Activated CD8-positive, alpha-beta memory T cell treated with anti-CD3 and anti-CD28 coated beads, Interleukin-2, amount 10 ng/mL, durations not matched to agents 7 days and 5 days (primary cell): ENCODE measurements at regions not wholly inside any gene's neighbourhood (a gene's known extent, or its start where the extent isn't known, plus 50 kb on each side); places are given as distances from the start of the nearest gene placed in this dataset.
"Not testable (repeated sequence)": the region's sequence is repeated elsewhere in the genome, so short reads cannot be mapped to it uniquely, and the experiment has no call there.

ENCODE experiments used
- ATAC-seq: fragments of 150-1000 bp; cut with Tn5 transposase; one replicate; pipeline ENCODE4 v1.10.0; 2021; ENCODE audit warnings: moderate library complexity
- CTCF ChIA-PET: fragments of 350-600 bp; sonication (Branson Sonifier 250); formaldehyde crosslinking; loops from one replicate; lab custom pipeline; 2021; ENCODE audit warnings: antibody characterized with exemption; lab: Charles Lee
- DNase-seq: peaks from one replicate; pipeline ENCODE4 v3.0.0-alpha.2; 2020
- H3K27ac Mint-ChIP-seq: one replicate; pipeline ENCODE4 v1.8.0; 2021; ENCODE audit warnings: mild to moderate bottlenecking, mixed read lengths
- H3K27me3 Mint-ChIP-seq: one replicate; pipeline ENCODE4 v1.8.0; 2021; ENCODE audit warnings: mixed read lengths
- H3K36me3 Mint-ChIP-seq: one replicate; pipeline ENCODE4 v1.8.0; 2021; ENCODE audit warnings: mild to moderate bottlenecking, mixed read lengths
- H3K4me1 Mint-ChIP-seq: one replicate; pipeline ENCODE4 v1.8.0; 2021; ENCODE audit warnings: mixed read lengths
- H3K4me3 Mint-ChIP-seq: one replicate; pipeline ENCODE4 v1.8.0; 2021; ENCODE audit warnings: mild to moderate bottlenecking, moderate library complexity, mixed read lengths
- H3K9me3 Mint-ChIP-seq: one replicate; pipeline ENCODE4 v1.8.0; 2022; ENCODE audit warnings: low read depth, mixed read lengths

DNA sequence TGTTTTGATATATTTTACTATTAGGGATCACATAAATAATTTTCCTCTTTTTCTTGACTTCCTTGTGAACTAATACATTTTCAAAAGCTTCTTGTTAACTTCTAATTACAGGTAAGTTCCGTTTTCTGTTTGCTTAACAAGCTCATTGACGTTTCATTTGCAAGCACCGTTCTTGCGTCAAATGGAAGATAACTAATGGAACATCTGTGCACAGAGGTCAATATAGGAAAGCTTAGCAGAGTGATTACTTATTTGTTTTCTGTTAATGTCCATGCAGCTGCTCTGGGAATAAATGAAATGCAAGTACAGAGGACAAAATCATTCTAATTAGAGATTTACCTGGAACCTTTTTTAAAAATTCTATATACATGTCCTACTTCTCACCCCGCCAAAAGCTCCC lies 115.5 kb upstream of the C2CD4B start:
- H3K4me1 Mint-ChIP-seq, result no peaks in the 10 kb centered on the region
- H3K27ac Mint-ChIP-seq, result no peak overlapping the region
- CTCF ChIA-PET, result interaction anchor here (1.1 kb wide), 1 partner anchor 102 kb away, joined by 3 read pairs; no protein-coding TSS in a partner anchor
- H3K36me3 Mint-ChIP-seq, result no peaks in the 10 kb centered on the region
- no peak overlapping the region for H3K4me3 Mint-ChIP-seq
- no peak for ATAC-seq
- no peak for DNase-seq
- no peaks in the 10 kb centered on the region for H3K9me3 Mint-ChIP-seq
- H3K27me3 Mint-ChIP-seq, result peaks cover 35% of the 10 kb centered on the region

DNA sequence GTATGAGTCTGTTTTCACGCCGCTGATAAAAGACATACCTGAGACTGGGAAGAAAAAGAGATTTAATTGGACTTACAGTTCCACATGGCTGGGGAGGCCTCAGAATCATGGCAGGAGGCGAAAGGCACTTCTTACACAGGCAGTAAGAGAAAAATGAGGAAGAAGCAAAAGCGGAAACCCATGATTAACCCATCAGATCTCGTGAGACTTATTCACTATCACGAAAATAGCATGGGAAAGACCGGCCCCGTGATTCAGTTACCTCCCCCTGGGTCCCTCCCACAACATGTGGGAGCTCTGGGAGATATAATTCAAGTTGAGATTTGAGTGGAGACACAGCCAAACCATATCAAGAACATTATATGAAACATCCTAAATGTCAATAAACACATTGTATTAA lies 116.7 kb upstream of the C2CD4B start:
- not testable (repeated sequence) for DNase-seq, ATAC-seq, H3K27ac Mint-ChIP-seq, H3K9me3 Mint-ChIP-seq, H3K4me1 Mint-ChIP-seq, H3K36me3 Mint-ChIP-seq, H3K4me3 Mint-ChIP-seq
- CTCF ChIA-PET, result interaction anchor here (1.1 kb wide), 1 partner anchor 101 kb away, joined by 3 read pairs; no protein-coding TSS in a partner anchor
- H3K27me3 Mint-ChIP-seq, result peaks cover 41% of the 10 kb centered on the region

DNA sequence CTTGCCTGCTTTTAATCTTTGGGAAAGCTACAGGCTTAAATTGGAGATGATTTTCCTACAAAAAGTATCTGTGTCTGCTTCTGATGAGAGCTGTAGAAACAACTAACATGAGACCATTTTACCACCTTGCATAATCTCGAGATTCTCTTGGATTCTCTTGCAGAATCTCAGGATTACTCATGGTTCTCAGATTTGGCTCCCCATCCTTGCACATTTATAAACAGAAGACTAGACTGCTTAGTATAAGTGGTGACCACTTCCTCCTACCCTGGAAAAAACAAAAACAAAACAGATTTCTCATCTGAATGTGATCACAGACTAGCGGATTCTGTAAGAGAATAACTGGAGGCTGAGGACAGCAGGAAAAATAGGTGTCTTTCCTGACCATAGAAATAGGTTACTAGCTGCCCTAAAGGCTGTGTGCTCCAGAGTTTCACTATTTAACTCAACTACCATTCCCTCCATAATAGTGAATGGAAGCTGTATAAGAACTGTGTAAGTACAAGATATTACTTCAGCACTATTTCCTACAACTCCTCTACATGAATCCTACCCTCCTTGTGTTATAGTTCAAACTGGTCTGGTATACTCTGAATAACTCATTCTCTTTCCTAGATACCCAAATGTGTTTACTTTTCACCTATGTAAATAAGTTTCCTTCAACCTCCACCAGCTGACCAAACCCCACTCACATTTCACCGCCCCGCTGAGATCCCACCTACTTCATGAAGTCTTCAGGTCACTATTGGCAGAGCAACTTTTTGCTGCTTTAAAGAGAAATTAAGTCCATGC lies 122.2 kb upstream of the C2CD4B start:
- no peaks in the 10 kb centered on the region for H3K9me3 Mint-ChIP-seq
- no peaks in the 10 kb centered on the region for H3K4me1 Mint-ChIP-seq
- CTCF ChIA-PET, result no interaction called here
- no peak overlapping the region for H3K27ac Mint-ChIP-seq
- peaks cover 57% of the 10 kb centered on the region for H3K27me3 Mint-ChIP-seq
- no peaks in the 10 kb centered on the region for H3K36me3 Mint-ChIP-seq
- DNase-seq (no peak), ATAC-seq (no peak)
- H3K4me3 Mint-ChIP-seq, result no peak overlapping the region

DNA sequence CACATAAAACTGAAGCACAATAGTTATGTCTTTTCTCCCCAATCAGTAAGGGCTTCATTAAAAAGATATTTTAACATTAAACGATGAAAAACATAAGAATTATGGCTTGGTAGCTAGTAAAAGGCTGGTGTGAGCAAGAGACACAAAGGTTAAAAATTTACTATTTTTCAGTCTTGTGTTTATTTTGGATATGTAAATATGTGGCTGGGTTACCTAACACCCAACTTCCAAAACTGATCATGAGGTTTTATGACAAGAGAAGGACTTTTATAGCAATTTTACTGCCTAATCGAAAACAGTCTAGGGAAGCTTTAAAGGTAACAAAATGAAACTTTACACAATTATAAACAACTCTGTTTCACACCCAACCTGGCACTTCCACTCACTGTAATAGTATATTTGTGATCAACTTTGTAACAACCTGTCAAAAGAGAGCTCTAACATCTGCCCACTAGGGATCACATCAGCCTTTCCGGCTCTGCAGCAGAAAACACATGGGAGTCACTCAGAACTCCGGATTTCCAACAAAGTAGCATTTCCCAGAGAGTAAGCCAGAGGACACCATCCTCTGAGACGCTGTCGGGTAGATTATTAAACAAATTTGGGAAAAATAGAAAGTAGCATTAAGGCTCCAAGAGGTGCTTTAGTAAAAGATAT lies 123.4 kb upstream of the C2CD4B start:
- H3K4me3 Mint-ChIP-seq, result no peak overlapping the region
- no peak for DNase-seq
- CTCF ChIA-PET, result no interaction called here
- no peaks in the 10 kb centered on the region for H3K4me1 Mint-ChIP-seq
- no peak overlapping the region for H3K27ac Mint-ChIP-seq
- H3K9me3 Mint-ChIP-seq, result no peaks in the 10 kb centered on the region
- no peak for ATAC-seq
- H3K36me3 Mint-ChIP-seq, result no peaks in the 10 kb centered on the region
- peaks cover 65% of the 10 kb centered on the region for H3K27me3 Mint-ChIP-seq

GRCh38 chr15:62291262-62291661 lies 126.2 kb upstream of the C2CD4B start:
- peaks cover 3% of the 10 kb centered on the region for H3K36me3 Mint-ChIP-seq
- no peak overlapping the region for H3K27ac Mint-ChIP-seq
- DNase-seq (no peak), ATAC-seq (no peak)
- no peaks in the 10 kb centered on the region for H3K9me3 Mint-ChIP-seq
- no peaks in the 10 kb centered on the region for H3K4me1 Mint-ChIP-seq
- no peak overlapping the region for H3K4me3 Mint-ChIP-seq
- CTCF ChIA-PET, result no interaction called here
- H3K27me3 Mint-ChIP-seq, result peaks cover 66% of the 10 kb centered on the region

- DNase-seq (no peak), ATAC-seq (no peak)
- H3K27me3 Mint-ChIP-seq, result peaks cover 35% of the 10 kb centered on the region
- no peak overlapping the region for H3K4me3 Mint-ChIP-seq
- peaks cover 3% of the 10 kb centered on the region for H3K36me3 Mint-ChIP-seq
- no peaks in the 10 kb centered on the region for H3K9me3 Mint-ChIP-seq
- CTCF ChIA-PET, result no interaction called here
- H3K4me1 Mint-ChIP-seq, result no peaks in the 10 kb centered on the region
- no peak overlapping the region for H3K27ac Mint-ChIP-seq
These were observed 131.8 kb upstream of the C2CD4B start for GRCh38 chr15:62296756-62297507.

DNA sequence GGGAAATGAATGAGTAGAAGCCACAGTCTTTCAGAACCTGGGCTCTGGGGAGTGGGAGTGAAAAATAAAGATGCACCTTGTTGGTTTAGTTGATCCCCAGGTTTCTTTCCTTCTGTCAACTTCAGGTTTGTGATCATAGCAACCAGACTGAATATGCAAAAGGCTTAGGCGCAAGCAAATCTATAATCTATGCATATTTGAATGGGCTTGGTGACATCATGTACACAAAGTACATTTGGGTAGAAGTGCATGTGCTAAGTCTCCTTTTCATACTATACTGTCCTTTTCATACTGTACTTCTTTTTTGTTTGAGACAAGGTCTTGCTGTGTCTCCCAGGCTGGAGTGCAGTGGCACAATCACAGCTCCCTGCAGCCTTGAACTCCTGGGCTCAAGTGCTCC lies 132.4 kb upstream of the C2CD4B start:
- CTCF ChIA-PET, result no interaction called here
- DNase-seq (no peak), ATAC-seq (no peak)
- H3K9me3 Mint-ChIP-seq, result no peaks in the 10 kb centered on the region
- H3K27me3 Mint-ChIP-seq, result peaks cover 36% of the 10 kb centered on the region
- no peaks in the 10 kb centered on the region for H3K4me1 Mint-ChIP-seq
- H3K27ac Mint-ChIP-seq, result no peak overlapping the region
- peaks cover 3% of the 10 kb centered on the region for H3K36me3 Mint-ChIP-seq
- no peak overlapping the region for H3K4me3 Mint-ChIP-seq

DNA sequence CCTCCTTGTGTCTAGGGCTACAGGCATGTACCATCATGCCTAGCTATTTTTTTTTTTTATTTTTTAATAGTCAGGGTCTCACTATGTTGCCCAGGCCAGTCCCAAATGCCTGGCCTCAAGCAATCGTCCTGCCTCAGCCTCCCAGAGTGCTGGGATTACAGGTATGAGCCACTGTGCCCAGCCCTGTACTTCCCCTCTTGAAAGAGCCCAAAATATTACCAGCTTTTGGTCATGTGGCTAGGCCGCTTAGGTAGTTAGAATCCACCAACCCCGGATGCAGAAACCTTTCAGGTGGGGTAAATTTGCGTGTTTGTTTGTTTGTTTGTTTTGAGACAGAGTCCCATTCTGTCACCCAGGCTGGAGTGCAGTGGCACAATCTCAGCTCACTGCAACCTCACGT lies 132.8 kb upstream of the C2CD4B start:
- H3K4me1 Mint-ChIP-seq, result no peaks in the 10 kb centered on the region
- ATAC-seq (no peak), DNase-seq (no peak)
- H3K36me3 Mint-ChIP-seq, result peaks cover 3% of the 10 kb centered on the region
- H3K9me3 Mint-ChIP-seq, result no peaks in the 10 kb centered on the region
- H3K27me3 Mint-ChIP-seq, result peaks cover 32% of the 10 kb centered on the region
- no peak overlapping the region for H3K27ac Mint-ChIP-seq
- CTCF ChIA-PET, result no interaction called here
- H3K4me3 Mint-ChIP-seq, result no peak overlapping the region

DNA sequence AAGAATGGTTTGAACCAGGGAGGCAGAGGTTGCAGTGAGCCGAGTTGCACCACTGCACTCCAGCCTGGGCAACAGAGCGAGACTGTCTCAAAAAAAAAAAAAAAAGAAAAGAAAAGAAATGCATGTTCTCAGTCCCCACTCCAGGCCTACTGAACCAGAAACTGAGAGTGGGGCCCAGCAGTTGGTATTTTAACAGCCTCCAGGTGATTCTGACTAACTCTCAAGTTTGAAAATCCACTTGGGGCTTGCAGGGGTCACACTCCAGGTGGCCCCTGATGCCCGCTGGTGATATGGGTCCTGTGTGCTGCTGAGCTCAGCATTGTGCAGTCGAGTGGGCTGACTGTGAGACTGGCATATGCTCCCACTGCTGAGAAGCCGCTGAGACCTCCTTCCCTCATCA lies 133.7 kb upstream of the C2CD4B start:
- no peak for ATAC-seq
- H3K36me3 Mint-ChIP-seq, result peaks cover 3% of the 10 kb centered on the region
- H3K4me1 Mint-ChIP-seq, result no peaks in the 10 kb centered on the region
- H3K9me3 Mint-ChIP-seq, result no peaks in the 10 kb centered on the region
- CTCF ChIA-PET, result no interaction called here
- no peak overlapping the region for H3K4me3 Mint-ChIP-seq
- no peak for DNase-seq
- H3K27me3 Mint-ChIP-seq, result peaks cover 29% of the 10 kb centered on the region
- no peak overlapping the region for H3K27ac Mint-ChIP-seq

DNA sequence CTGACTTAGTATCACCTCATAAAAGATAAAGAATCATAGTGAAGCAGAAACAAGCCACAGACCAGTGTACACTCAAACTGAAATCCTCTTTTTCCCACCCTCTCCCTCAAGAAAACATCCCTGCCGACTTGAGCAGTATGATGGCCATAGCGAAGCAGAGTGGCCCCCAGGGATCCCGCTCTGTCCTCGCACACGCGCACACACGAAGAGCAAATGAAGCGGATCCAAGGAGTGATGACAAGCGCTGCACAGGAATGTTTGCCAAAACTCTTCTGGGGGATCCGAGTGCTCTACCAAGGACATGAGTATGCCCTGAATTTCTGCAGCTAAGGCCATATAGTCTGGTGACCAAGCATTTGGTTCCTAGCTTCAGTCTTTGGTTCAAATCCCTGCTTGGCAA lies 134.5 kb upstream of the C2CD4B start:
- H3K27me3 Mint-ChIP-seq, result peaks cover 31% of the 10 kb centered on the region
- no peak for DNase-seq
- CTCF ChIA-PET, result no interaction called here
- no peaks in the 10 kb centered on the region for H3K4me1 Mint-ChIP-seq
- no peak for ATAC-seq
- H3K36me3 Mint-ChIP-seq, result peaks cover under 1% of the 10 kb centered on the region
- H3K9me3 Mint-ChIP-seq, result no peaks in the 10 kb centered on the region
- no peak overlapping the region for H3K27ac Mint-ChIP-seq
- H3K4me3 Mint-ChIP-seq, result no peak overlapping the region

GRCh38 chr15:62301993-62302675 lies 137.0 kb upstream of the C2CD4B start:
- H3K4me1 Mint-ChIP-seq, result peaks cover 5% of the 10 kb centered on the region
- H3K36me3 Mint-ChIP-seq, result no peaks in the 10 kb centered on the region
- H3K27me3 Mint-ChIP-seq, result peaks cover 32% of the 10 kb centered on the region
- no peak overlapping the region for H3K4me3 Mint-ChIP-seq
- no peaks in the 10 kb centered on the region for H3K9me3 Mint-ChIP-seq
- no peak overlapping the region for H3K27ac Mint-ChIP-seq
- DNase-seq (no peak), ATAC-seq (no peak)
- CTCF ChIA-PET, result no interaction called here

GRCh38 chr15:62306851-62307504 lies 141.9 kb upstream of the C2CD4B start:
- Mint-ChIP-seq H3K4me1 (peaks cover 5% of the 10 kb centered on the region), H3K4me3 (no peak overlapping the region), H3K36me3 (no peaks in the 10 kb centered on the region), H3K27me3 (peaks cover 55% of the 10 kb centered on the region), H3K9me3 (no peaks in the 10 kb centered on the region), H3K27ac (no peak overlapping the region)
- CTCF ChIA-PET, result interaction anchor here (0.5 to 1.1 kb wide), 2 partner anchors 145 to 724 kb away, joined by 3 read pairs; no protein-coding TSS in a partner anchor
- ATAC-seq, result no peak
- no peak for DNase-seq

- Mint-ChIP-seq H3K4me1 (peaks cover 5% of the 10 kb centered on the region), H3K4me3 (no peak overlapping the region), H3K27ac (no peak overlapping the region), H3K27me3 (peaks cover 56% of the 10 kb centered on the region), H3K36me3 (no peaks in the 10 kb centered on the region), H3K9me3 (no peaks in the 10 kb centered on the region)
- ATAC-seq (no peak), DNase-seq (no peak)
- CTCF ChIA-PET, result interaction anchor here (0.5 to 1.1 kb wide), 2 partner anchors 146 to 723 kb away, joined by 3 read pairs; no protein-coding TSS in a partner anchor
These were observed 142.5 kb upstream of the C2CD4B start for GRCh38 chr15:62307551-62307950.
